Spleen (tissue), 11 donors: ENCODE measurements at regions not wholly inside any gene's neighbourhood (a gene's known extent, or its start where the extent isn't known, plus 50 kb on each side); places are given as distances from the start of the nearest gene placed in this dataset.

Experiments
- DNase-seq: peaks from one replicate; pipeline ENCODE4 v3.0.0-alpha.2; 2020
- H3K27ac ChIP-seq, 8 donors: fragments of 200-600 bp; sonication (generic) in 7 of 8; 1 replicate in 4 of 8; 2 replicates in 4 of 8; pipeline versions ENCODE4 v1.5.0 to v1.8.0; 2016 to 2021; ENCODE audit warnings: inconsistent platforms in 4 of 8, mild to moderate bottlenecking in 4 of 8, moderate library complexity in 1 of 8
- H3K27me3 ChIP-seq, 7 donors: fragments of 200-600 bp; sonication (generic) in 6 of 7; replicated peaks in 1 of 7; 1 replicate in 4 of 7; 2 replicates in 3 of 7; pipeline versions ENCODE4 v1.5.0 to v1.8.0; 2016 to 2021; ENCODE audit warnings: inconsistent platforms in 3 of 7, mild to moderate bottlenecking in 1 of 7
- H3K36me3 ChIP-seq, 6 donors: fragments of 200-600 bp; sonication (generic) in 5 of 6; 1 replicate in 4 of 6; 2 replicates in 2 of 6; pipeline versions ENCODE4 v1.5.0 to v1.8.0; 2016 to 2021; ENCODE audit warnings: inconsistent platforms in 2 of 6
- H3K4me1 ChIP-seq, 6 donors: fragments of 200-600 bp; sonication (generic) in 5 of 6; 1 replicate in 3 of 6; 2 replicates in 3 of 6; pipeline versions ENCODE4 v1.5.0 to v1.8.0; 2016 to 2021; ENCODE audit warnings: inconsistent platforms in 3 of 6
- H3K4me3 ChIP-seq, 8 donors: fragments of 200-600 bp; sonication (generic) in 7 of 8; 1 replicate in 4 of 8; 2 replicates in 4 of 8; pipeline versions ENCODE4 v1.5.0 to v1.8.0; 2016 to 2021; ENCODE audit warnings: inconsistent platforms in 4 of 8, mild to moderate bottlenecking in 4 of 8, moderate library complexity in 2 of 8
- H3K9me3 ChIP-seq, 8 donors: fragments of 200-600 bp; sonication (generic) in 7 of 8; 1 replicate in 4 of 8; 2 replicates in 4 of 8; pipeline versions ENCODE4 v1.5.0 to v1.8.0; 2016 to 2021; ENCODE audit warnings: inconsistent platforms in 4 of 8
- POLR2A ChIP-seq, 3 donors: fragments of 450-650 bp; IDR thresholded peaks; one replicate each; pipeline ENCODE4 v1.5.1; 2017; ENCODE audit warnings: antibody characterized with exemption in 3 of 3, mild to moderate bottlenecking in 1 of 3
- POLR2AphosphoS5 ChIP-seq, 3 donors: sonication (generic); formaldehyde crosslinking; IDR thresholded peaks; one replicate each; pipeline ENCODE4 v1.5.1; 2017; ENCODE audit warnings: antibody characterized with exemption in 3 of 3
- WGBS, 5 donors: extraction: QIAGEN DNeasy Blood & Tissue Kit in 3 of 5; methylation state at CpG; one replicate each; pipeline versions ENCODE4 v1.1.5 to v1.1.7; 2013 to 2018; 5-methylcytosine and 5-hydroxymethylcytosine counted together
- intact Hi-C: fragments of 100-400 bp; cut with DNase I; formaldehyde crosslinking; loops from one replicate; pipeline ENCODE4 v1.15.0; 2023; ENCODE audit warnings: low total_unique reads
- TF ChIP-seq, protein P1 (sequence below), 11 experiments: fragments of 200-600 bp in 7 of 11; fragments of 450-650 bp in 4 of 11; sonication (generic) in 4 of 11; IDR thresholded peaks in 8 of 11; conservative IDR thresholded peaks in 3 of 11; 1 replicate in 7 of 11; 2 replicates in 4 of 11; pipeline versions ENCODE4 v1.4.0 to v1.8.0; 2016 to 2021; ENCODE audit warnings: antibody characterized with exemption in 11 of 11, inconsistent platforms in 4 of 11, mild to moderate bottlenecking in 1 of 11
- donor health status: healthy with polysubstance abuse.
- donor health status: DM: no; HTN: no; CAD: no; lungs with moderate emphysema.
- donor health status: DM: no; HTN: no; CAD: no.
- donor health status: Bipolar disorder and iron deficiency.
- donor health status: healthy.
- donor health status: DM: no; HTN: no; CAD: no.
- donor health status: DM: yes; HTN: yes; CAD: no.

- Histone ChIP-seq H3K27ac (no peak overlapping the region), H3K4me1 (no peaks in the 10 kb centered on the region), H3K36me3 (no peaks in the 10 kb centered on the region), H3K9me3 (peaks cover 0 to 12% (median 5%) of the 10 kb centered on the region in 8 donors), H3K27me3 (no peaks in the 10 kb centered on the region), H3K4me3 (no peak overlapping the region)
- WGBS, 5 donors, result 87 to 93% (median 90%) methylated on average over 4 of the region's 4 CpGs
- TF ChIP-seq POLR2A (IDR thresholded peaks at IDR 0.05), result no peak
- TF ChIP-seq, protein P1, sequence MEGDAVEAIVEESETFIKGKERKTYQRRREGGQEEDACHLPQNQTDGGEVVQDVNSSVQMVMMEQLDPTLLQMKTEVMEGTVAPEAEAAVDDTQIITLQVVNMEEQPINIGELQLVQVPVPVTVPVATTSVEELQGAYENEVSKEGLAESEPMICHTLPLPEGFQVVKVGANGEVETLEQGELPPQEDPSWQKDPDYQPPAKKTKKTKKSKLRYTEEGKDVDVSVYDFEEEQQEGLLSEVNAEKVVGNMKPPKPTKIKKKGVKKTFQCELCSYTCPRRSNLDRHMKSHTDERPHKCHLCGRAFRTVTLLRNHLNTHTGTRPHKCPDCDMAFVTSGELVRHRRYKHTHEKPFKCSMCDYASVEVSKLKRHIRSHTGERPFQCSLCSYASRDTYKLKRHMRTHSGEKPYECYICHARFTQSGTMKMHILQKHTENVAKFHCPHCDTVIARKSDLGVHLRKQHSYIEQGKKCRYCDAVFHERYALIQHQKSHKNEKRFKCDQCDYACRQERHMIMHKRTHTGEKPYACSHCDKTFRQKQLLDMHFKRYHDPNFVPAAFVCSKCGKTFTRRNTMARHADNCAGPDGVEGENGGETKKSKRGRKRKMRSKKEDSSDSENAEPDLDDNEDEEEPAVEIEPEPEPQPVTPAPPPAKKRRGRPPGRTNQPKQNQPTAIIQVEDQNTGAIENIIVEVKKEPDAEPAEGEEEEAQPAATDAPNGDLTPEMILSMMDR (IDR thresholded peaks at IDR 0.05 in 8 of 11, conservative IDR thresholded peaks at IDR 0.05 in 3 of 11), result no peak
- TF ChIP-seq POLR2AphosphoS5 (IDR thresholded peaks at IDR 0.05), result no peak
- intact Hi-C loops, result no loop called here
- DNase-seq, result no peak
Measured at GRCh38 chr7:17421941-17422340, 123.5 kb downstream of the AHR start.

GRCh38 chr7:17422966-17423365 lies 124.5 kb downstream of the AHR start:
- intact Hi-C loops, result no loop called here
- Histone ChIP-seq H3K4me1 (no peaks in the 10 kb centered on the region), H3K36me3 (no peaks in the 10 kb centered on the region), H3K27me3 (no peaks in the 10 kb centered on the region), H3K9me3 (peaks cover under 1 to 22% (median 13%) of the 10 kb centered on the region in 8 donors), H3K27ac (no peak overlapping the region), H3K4me3 (no peak overlapping the region)
- 70 to 92% (median 80%) methylated on average over 2 of the region's 2 CpGs for WGBS, 5 donors
- TF ChIP-seq, protein P1 (IDR thresholded peaks at IDR 0.05 in 8 of 11, conservative IDR thresholded peaks at IDR 0.05 in 3 of 11), result no peak
- TF ChIP-seq POLR2A (IDR thresholded peaks at IDR 0.05), result no peak
- no peak for TF ChIP-seq POLR2AphosphoS5 (IDR thresholded peaks at IDR 0.05)
- no peak for DNase-seq

GRCh38 chr7:17427924-17428323 lies 129.5 kb downstream of the AHR start:
- Histone ChIP-seq H3K27ac (no peak overlapping the region), H3K4me1 (no peaks in the 10 kb centered on the region), H3K9me3 (peaks cover 3 to 34% (median 28%) of the 10 kb centered on the region in 8 donors), H3K36me3 (no peaks in the 10 kb centered on the region), H3K27me3 (no peaks in the 10 kb centered on the region), H3K4me3 (no peak overlapping the region)
- DNase-seq, result no peak
- intact Hi-C loops, result no loop called here
- TF ChIP-seq, protein P1 (IDR thresholded peaks at IDR 0.05 in 8 of 11, conservative IDR thresholded peaks at IDR 0.05 in 3 of 11), result no peak
- no peak for TF ChIP-seq POLR2AphosphoS5 (IDR thresholded peaks at IDR 0.05)
- TF ChIP-seq POLR2A (IDR thresholded peaks at IDR 0.05), result no peak

GRCh38 chr7:17429579-17429978 lies 131.1 kb downstream of the AHR start:
- Histone ChIP-seq H3K36me3 (no peaks in the 10 kb centered on the region), H3K4me3 (no peak overlapping the region), H3K27ac (no peak overlapping the region), H3K9me3 (peaks cover 3 to 34% (median 28%) of the 10 kb centered on the region in 8 donors), H3K4me1 (no peaks in the 10 kb centered on the region), H3K27me3 (no peaks in the 10 kb centered on the region)
- DNase-seq, result no peak
- WGBS, 5 donors, result 70 to 90% (median 79%) methylated on average over 4 of the region's 4 CpGs
- intact Hi-C loops, result no loop called here
- TF ChIP-seq POLR2AphosphoS5 (IDR thresholded peaks at IDR 0.05) (no peak), POLR2A (IDR thresholded peaks at IDR 0.05) (no peak)
- TF ChIP-seq, protein P1 (IDR thresholded peaks at IDR 0.05 in 8 of 11, conservative IDR thresholded peaks at IDR 0.05 in 3 of 11), result no peak
